Calu3 (cell line): ENCODE measurements at regions not wholly inside any gene's neighbourhood (a gene's known extent, or its start where the extent isn't known, plus 50 kb on each side); places are given as distances from the start of the nearest gene placed in this dataset.

ENCODE experiments used
- BruUV-seq: library from RNA; stranded (reverse); fragments of 400-500 nt; replicated peaks from 2 replicates; lab custom pipeline; 2021; lab: Mats Ljungman, UMichigan
- CTCF ChIA-PET: fragments of 300-600 bp; sonication (Branson Sonifier 250); formaldehyde crosslinking; loops from one replicate; lab custom pipeline; 2022; ENCODE audit warnings: antibody characterized with exemption; lab: Charles Lee
- DNase-seq: peaks from one replicate; pipeline ENCODE4 v3.0.0; 2022
- H3K27ac Mint-ChIP-seq: one replicate; pipeline ENCODE4 v1.8.0; 2022; ENCODE audit warnings: mixed read lengths; ENCODE audit not compliant: unreplicated experiment
- H3K27me3 Mint-ChIP-seq: one replicate; pipeline ENCODE4 v1.8.0; 2022; ENCODE audit warnings: mixed read lengths; ENCODE audit not compliant: unreplicated experiment
- H3K36me3 Mint-ChIP-seq: one replicate; pipeline ENCODE4 v1.8.0; 2022; ENCODE audit warnings: mild to moderate bottlenecking, moderate library complexity, mixed read lengths; ENCODE audit not compliant: insufficient read depth, unreplicated experiment
- H3K4me1 Mint-ChIP-seq: one replicate; pipeline ENCODE4 v1.8.0; 2022; ENCODE audit warnings: mild to moderate bottlenecking, low read depth, mixed read lengths; ENCODE audit not compliant: unreplicated experiment
- H3K4me3 Mint-ChIP-seq: one replicate; pipeline ENCODE4 v1.8.0; 2022; ENCODE audit warnings: mild to moderate bottlenecking, low read depth, moderate library complexity, mixed read lengths; ENCODE audit not compliant: unreplicated experiment
- H3K9me3 Mint-ChIP-seq: one replicate; pipeline ENCODE4 v1.8.0; 2022; ENCODE audit warnings: low read depth, mixed read lengths; ENCODE audit not compliant: unreplicated experiment
- CTCF ChIP-seq: fragments of 200-600 bp; IDR thresholded peaks from one replicate; pipeline ENCODE4 v1.8.0; 2022; ENCODE audit warnings: antibody characterized with exemption; ENCODE audit not compliant: unreplicated experiment
- intact Hi-C: fragments of 100-400 bp; cut with micrococcal nuclease; formaldehyde crosslinking; loops from one replicate; pipeline ENCODE4 v1.10.0; 2022; ENCODE audit not compliant: unreplicated experiment

GRCh38 chr3:111284503-111285183, 213.0 kb downstream of the NECTIN3 start:
- no TSS peak for BruUV-seq
- CTCF ChIA-PET = no interaction called here
- no peak overlapping the region for H3K27ac Mint-ChIP-seq
- H3K27me3 Mint-ChIP-seq = no peaks in the 10 kb centered on the region
- intact Hi-C loops = no loop called here
- no peak for DNase-seq
- no peaks in the 10 kb centered on the region for H3K36me3 Mint-ChIP-seq
- TF ChIP-seq CTCF = no peak
- H3K9me3 Mint-ChIP-seq = no peaks in the 10 kb centered on the region
- no peaks in the 10 kb centered on the region for H3K4me1 Mint-ChIP-seq
- H3K4me3 Mint-ChIP-seq = no peak overlapping the region

- Mint-ChIP-seq H3K27ac (no peak overlapping the region), H3K9me3 (no peaks in the 10 kb centered on the region), H3K36me3 (no peaks in the 10 kb centered on the region), H3K4me3 (no peak overlapping the region), H3K4me1 (no peaks in the 10 kb centered on the region), H3K27me3 (no peaks in the 10 kb centered on the region)
- intact Hi-C loops = no loop called here
- no peak for TF ChIP-seq CTCF
- BruUV-seq = no TSS peak
- CTCF ChIA-PET = interaction anchor here (1.0 kb wide), 1 partner anchor 9 kb away, joined by 3 read pairs; no protein-coding TSS in a partner anchor
- DNase-seq = no peak
These were observed 213.5 kb downstream of the NECTIN3 start for GRCh38 chr3:111285184-111285538.

GRCh38 chr3:111285694-111286093, 214.1 kb downstream of the NECTIN3 start:
- no peak overlapping the region for H3K27ac Mint-ChIP-seq
- CTCF ChIA-PET = interaction anchor here (1.0 kb wide), 1 partner anchor 9 kb away, joined by 3 read pairs; no protein-coding TSS in a partner anchor
- intact Hi-C loops = no loop called here
- no peaks in the 10 kb centered on the region for H3K4me1 Mint-ChIP-seq
- TF ChIP-seq CTCF = no peak
- DNase-seq = no peak
- no peaks in the 10 kb centered on the region for H3K36me3 Mint-ChIP-seq
- no peak overlapping the region for H3K4me3 Mint-ChIP-seq
- BruUV-seq = no TSS peak
- H3K27me3 Mint-ChIP-seq = no peaks in the 10 kb centered on the region
- no peaks in the 10 kb centered on the region for H3K9me3 Mint-ChIP-seq

GRCh38 chr3:111286746-111287145, 215.1 kb downstream of the NECTIN3 start:
- no peak for TF ChIP-seq CTCF
- CTCF ChIA-PET = no interaction called here
- no TSS peak for BruUV-seq
- Mint-ChIP-seq H3K4me3 (no peak overlapping the region), H3K27ac (no peak overlapping the region), H3K27me3 (no peaks in the 10 kb centered on the region), H3K4me1 (no peaks in the 10 kb centered on the region), H3K9me3 (no peaks in the 10 kb centered on the region), H3K36me3 (no peaks in the 10 kb centered on the region)
- DNase-seq = no peak
- intact Hi-C loops = no loop called here
